OCI-LY7 (cell line): ENCODE measurements at regions not wholly inside any gene's neighbourhood (a gene's known extent, or its start where the extent isn't known, plus 50 kb on each side); places are given as distances from the start of the nearest gene placed in this dataset.

Source experiments
- EZH2phosphoT487 ChIP-seq: fragments of 200-600 bp; sonication (generic); IDR thresholded peaks from 2 replicates; pipeline ENCODE4 v1.6.1; 2018; ENCODE audit warnings: low read depth, borderline replicate concordance, mild to moderate bottlenecking, mixed run types, antibody characterized with exemption, low read length, moderate library complexity, mixed read lengths
- TF ChIP-seq, protein P1 (sequence below): fragments of 200-600 bp; sonication (generic); conservative IDR thresholded peaks from 2 replicates; pipeline ENCODE4 v1.5.1; 2014; ENCODE audit warnings: mild to moderate bottlenecking, antibody characterized with exemption, low read length, moderate library complexity, mixed read lengths

DNA sequence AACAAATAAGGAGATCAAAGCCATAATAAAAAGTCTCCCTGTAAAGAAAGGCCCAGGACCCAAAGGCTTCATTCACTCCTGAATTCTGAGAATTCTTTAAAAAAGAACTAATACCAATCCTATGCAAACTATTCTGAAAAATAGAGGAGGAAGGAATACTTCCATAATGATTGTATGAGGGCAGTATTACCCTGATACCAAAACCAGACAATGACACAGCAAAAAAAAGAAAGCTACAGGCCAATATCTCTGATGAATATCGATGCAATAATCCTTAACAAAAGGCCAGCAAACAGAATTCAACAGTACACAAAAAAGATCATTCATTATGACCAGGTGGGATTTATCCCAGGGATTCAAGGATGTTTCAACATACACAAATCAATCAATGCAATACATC is 457.8 kb upstream of the FBXO33 start:
- TF ChIP-seq, protein P1, sequence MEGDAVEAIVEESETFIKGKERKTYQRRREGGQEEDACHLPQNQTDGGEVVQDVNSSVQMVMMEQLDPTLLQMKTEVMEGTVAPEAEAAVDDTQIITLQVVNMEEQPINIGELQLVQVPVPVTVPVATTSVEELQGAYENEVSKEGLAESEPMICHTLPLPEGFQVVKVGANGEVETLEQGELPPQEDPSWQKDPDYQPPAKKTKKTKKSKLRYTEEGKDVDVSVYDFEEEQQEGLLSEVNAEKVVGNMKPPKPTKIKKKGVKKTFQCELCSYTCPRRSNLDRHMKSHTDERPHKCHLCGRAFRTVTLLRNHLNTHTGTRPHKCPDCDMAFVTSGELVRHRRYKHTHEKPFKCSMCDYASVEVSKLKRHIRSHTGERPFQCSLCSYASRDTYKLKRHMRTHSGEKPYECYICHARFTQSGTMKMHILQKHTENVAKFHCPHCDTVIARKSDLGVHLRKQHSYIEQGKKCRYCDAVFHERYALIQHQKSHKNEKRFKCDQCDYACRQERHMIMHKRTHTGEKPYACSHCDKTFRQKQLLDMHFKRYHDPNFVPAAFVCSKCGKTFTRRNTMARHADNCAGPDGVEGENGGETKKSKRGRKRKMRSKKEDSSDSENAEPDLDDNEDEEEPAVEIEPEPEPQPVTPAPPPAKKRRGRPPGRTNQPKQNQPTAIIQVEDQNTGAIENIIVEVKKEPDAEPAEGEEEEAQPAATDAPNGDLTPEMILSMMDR: no peak
- TF ChIP-seq EZH2phosphoT487: no peak
